Suprapubic skin (tissue), 4 donors: ENCODE measurements at regions not wholly inside any gene's neighbourhood (a gene's known extent, or its start where the extent isn't known, plus 50 kb on each side); places are given as distances from the start of the nearest gene placed in this dataset.

Experiments
- POLR2A ChIP-seq, 2 donors: fragments of 450-650 bp; IDR thresholded peaks; one replicate each; pipeline ENCODE4 v1.6.1; 2017; ENCODE audit warnings: antibody characterized with exemption in 2 of 2, mild to moderate bottlenecking in 2 of 2, moderate library complexity in 2 of 2
- POLR2AphosphoS5 ChIP-seq, 3 donors: sonication (generic); formaldehyde crosslinking; IDR thresholded peaks; one replicate each; pipeline ENCODE4 v1.6.1; 2017; ENCODE audit warnings: antibody characterized with exemption in 3 of 3
- TF ChIP-seq, protein P1 (sequence below), 2 donors: fragments of 200-600 bp in 1 of 2; fragments of 450-650 bp in 1 of 2; sonication (generic) in 1 of 2; IDR thresholded peaks; one replicate each; pipeline ENCODE4 v1.5.1; 2016 to 2019; ENCODE audit warnings: antibody characterized with exemption in 2 of 2, mild to moderate bottlenecking in 1 of 2, moderate library complexity in 1 of 2

DNA sequence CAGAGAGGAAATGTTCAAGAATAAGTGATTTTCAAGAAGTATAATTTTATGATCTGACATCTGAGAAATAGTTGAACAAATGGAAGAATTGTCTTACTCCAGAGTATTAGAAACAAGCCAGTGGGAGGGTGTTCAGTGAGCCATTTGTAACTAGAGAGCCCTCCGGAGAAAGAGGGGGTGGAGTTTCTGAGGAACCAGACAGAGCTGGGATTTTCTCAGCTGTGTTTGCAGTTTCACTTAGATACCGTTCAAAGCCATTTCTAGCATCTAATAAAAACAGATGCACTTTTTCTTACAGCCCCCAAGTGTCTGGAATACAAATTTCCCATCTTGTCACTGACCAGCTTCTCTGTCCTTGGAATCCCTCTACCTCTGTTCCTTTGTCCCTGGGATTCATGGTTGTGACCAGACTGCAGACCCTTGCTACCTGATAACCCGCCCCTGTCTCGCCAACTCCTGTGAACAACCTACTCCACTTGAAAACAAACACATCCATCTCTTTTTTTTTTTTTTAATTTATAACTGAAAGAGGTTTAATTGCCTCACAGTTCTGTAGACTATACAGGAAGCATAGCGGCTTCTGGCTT lies 132.8 kb upstream of the KLF3 start:
- no peak for TF ChIP-seq POLR2AphosphoS5 (IDR thresholded peaks at IDR 0.05)
- TF ChIP-seq, protein P1, sequence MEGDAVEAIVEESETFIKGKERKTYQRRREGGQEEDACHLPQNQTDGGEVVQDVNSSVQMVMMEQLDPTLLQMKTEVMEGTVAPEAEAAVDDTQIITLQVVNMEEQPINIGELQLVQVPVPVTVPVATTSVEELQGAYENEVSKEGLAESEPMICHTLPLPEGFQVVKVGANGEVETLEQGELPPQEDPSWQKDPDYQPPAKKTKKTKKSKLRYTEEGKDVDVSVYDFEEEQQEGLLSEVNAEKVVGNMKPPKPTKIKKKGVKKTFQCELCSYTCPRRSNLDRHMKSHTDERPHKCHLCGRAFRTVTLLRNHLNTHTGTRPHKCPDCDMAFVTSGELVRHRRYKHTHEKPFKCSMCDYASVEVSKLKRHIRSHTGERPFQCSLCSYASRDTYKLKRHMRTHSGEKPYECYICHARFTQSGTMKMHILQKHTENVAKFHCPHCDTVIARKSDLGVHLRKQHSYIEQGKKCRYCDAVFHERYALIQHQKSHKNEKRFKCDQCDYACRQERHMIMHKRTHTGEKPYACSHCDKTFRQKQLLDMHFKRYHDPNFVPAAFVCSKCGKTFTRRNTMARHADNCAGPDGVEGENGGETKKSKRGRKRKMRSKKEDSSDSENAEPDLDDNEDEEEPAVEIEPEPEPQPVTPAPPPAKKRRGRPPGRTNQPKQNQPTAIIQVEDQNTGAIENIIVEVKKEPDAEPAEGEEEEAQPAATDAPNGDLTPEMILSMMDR (IDR thresholded peaks at IDR 0.05): no peak
- TF ChIP-seq POLR2A (IDR thresholded peaks at IDR 0.05): no peak
